ENCODE measurements at regions not wholly inside any gene's neighbourhood (a gene's known extent, or its start where the extent isn't known, plus 50 kb on each side); places are given as distances from the start of the nearest gene placed in this dataset.
A peak's percentile ranks its signal among the peaks of the same experiment; 100 is the strongest.

DNA sequence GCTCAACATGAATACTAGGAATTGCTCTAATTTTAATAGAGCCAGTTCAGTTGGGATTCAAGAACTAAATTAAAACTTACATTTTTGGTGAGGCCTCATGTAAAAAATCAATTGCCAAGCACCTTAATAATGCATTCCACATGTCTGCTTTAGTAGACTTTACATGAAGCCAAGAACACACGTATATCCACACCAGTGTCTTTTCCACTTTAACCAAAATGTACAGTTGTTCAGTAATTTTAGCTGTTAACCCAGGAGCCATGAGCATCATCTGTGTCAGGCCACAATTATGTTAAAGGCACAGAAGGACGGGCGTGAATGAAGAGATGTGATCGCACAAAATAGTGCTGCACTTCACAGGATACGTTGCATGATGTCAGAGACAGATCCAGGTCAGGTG lies 136.7 kb downstream of the TLR5 start:
- H3K4me3 Mint-ChIP-seq (ENCODE audit: unreplicated experiment): no peak overlapping the region
- Histone ChIP-seq H3K4me1 (ENCODE audit: insufficient read depth, low read length) (no peaks in the 10 kb centered on the region), H3K27ac (ENCODE audit: low read depth, low read length) (no peak overlapping the region), H3K36me3 (ENCODE audit: insufficient read depth, low read length) (peaks cover 10% of the 10 kb centered on the region), H3K27me3 (ENCODE audit: insufficient read depth, low read length) (no peaks in the 10 kb centered on the region), H3K9ac (ENCODE audit: low read length) (no peak overlapping the region), H3K9me3 (ENCODE audit: insufficient read depth, low read depth, low read length) (no peaks in the 10 kb centered on the region), H4K20me1 (ENCODE audit: insufficient read depth, low read length) (no peaks in the 10 kb centered on the region), H3K79me2 (ENCODE audit: insufficient read depth, low read length) (no peaks in the 10 kb centered on the region), H2AFZ (ENCODE audit: low read depth, low read length) (no peak overlapping the region), H3K4me3 (ENCODE audit: insufficient read depth, low read depth, low read length) (no peak overlapping the region), H3K4me2 (ENCODE audit: low read length) (no peak overlapping the region)
- H3K27me3 Mint-ChIP-seq (ENCODE audit: low read depth, unreplicated experiment): no peaks in the 10 kb centered on the region
- peaks cover 20% of the 10 kb centered on the region for H3K36me3 Mint-ChIP-seq (ENCODE audit: low read depth, unreplicated experiment)
- H3K27ac Mint-ChIP-seq (ENCODE audit: unreplicated experiment): no peak overlapping the region
- H3K9me3 Mint-ChIP-seq (ENCODE audit: unreplicated experiment): peaks cover 3% of the 10 kb centered on the region
- DNase-seq (ENCODE audit: low read depth): no peak
- peaks cover 20% of the 10 kb centered on the region for H3K4me1 Mint-ChIP-seq (ENCODE audit: low read depth, unreplicated experiment)
- FAIRE-seq: no peak
- TF ChIP-seq EZH2 (IDR thresholded peaks at IDR 0.05; ENCODE audit: insufficient read depth, low read length): no peak
- TF ChIP-seq, protein P1, sequence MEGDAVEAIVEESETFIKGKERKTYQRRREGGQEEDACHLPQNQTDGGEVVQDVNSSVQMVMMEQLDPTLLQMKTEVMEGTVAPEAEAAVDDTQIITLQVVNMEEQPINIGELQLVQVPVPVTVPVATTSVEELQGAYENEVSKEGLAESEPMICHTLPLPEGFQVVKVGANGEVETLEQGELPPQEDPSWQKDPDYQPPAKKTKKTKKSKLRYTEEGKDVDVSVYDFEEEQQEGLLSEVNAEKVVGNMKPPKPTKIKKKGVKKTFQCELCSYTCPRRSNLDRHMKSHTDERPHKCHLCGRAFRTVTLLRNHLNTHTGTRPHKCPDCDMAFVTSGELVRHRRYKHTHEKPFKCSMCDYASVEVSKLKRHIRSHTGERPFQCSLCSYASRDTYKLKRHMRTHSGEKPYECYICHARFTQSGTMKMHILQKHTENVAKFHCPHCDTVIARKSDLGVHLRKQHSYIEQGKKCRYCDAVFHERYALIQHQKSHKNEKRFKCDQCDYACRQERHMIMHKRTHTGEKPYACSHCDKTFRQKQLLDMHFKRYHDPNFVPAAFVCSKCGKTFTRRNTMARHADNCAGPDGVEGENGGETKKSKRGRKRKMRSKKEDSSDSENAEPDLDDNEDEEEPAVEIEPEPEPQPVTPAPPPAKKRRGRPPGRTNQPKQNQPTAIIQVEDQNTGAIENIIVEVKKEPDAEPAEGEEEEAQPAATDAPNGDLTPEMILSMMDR (IDR thresholded peaks at IDR 0.05; ENCODE audit: insufficient read depth, low read depth, low read length): no peak

DNA sequence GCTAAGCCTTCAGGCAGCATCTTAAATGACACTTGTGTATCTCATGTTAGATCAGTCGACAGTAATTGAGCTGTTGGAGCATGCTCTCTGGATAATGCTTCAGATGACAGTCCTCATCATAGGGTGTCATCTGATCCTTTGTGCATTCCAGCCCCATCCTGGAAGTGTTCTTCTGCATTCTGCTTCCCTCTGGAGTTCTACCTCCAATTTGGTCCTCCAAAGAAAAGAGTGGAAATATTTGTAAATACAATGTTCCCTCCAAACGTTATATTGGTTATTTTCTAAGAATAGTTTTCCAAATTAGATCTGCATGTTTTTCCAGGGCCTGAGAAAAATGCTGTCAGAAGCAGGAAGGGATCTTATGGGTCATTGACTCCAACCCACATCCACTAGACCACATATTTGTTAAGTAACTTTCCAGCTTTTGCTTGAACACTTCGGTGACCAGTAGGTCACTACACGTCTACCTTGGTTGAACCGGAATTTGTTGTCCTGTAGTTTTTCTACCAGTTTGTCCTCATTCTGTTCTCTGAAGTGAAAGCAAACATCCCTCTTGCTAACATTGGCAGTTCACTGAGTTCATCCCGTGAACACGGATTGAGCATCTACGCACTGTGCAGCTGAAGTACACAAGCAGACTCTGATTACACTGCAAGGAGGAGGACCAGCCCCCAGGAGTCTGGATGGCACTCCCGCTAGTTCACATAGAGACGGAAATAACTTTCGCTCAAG lies 136.0 kb downstream of the TLR5 start:
- Histone ChIP-seq H3K9ac (ENCODE audit: low read length) (no peak overlapping the region), H3K4me2 (ENCODE audit: low read length) (no peak overlapping the region), H3K27ac (ENCODE audit: low read depth, low read length) (no peak overlapping the region), H4K20me1 (ENCODE audit: insufficient read depth, low read length) (no peaks in the 10 kb centered on the region), H3K9me3 (ENCODE audit: insufficient read depth, low read depth, low read length) (no peaks in the 10 kb centered on the region), H2AFZ (ENCODE audit: low read depth, low read length) (no peak overlapping the region), H3K79me2 (ENCODE audit: insufficient read depth, low read length) (no peaks in the 10 kb centered on the region), H3K36me3 (ENCODE audit: insufficient read depth, low read length) (peaks cover 10% of the 10 kb centered on the region), H3K4me3 (ENCODE audit: insufficient read depth, low read depth, low read length) (no peak overlapping the region), H3K4me1 (ENCODE audit: insufficient read depth, low read length) (no peaks in the 10 kb centered on the region), H3K27me3 (ENCODE audit: insufficient read depth, low read length) (no peaks in the 10 kb centered on the region)
- peaks cover 20% of the 10 kb centered on the region for H3K36me3 Mint-ChIP-seq (ENCODE audit: low read depth, unreplicated experiment)
- H3K27ac Mint-ChIP-seq (ENCODE audit: unreplicated experiment): no peak overlapping the region
- DNase-seq (ENCODE audit: low read depth): peak; percentile 64
- no peak for FAIRE-seq
- peaks cover 3% of the 10 kb centered on the region for H3K9me3 Mint-ChIP-seq (ENCODE audit: unreplicated experiment)
- H3K4me1 Mint-ChIP-seq (ENCODE audit: low read depth, unreplicated experiment): peaks cover 22% of the 10 kb centered on the region
- no peaks in the 10 kb centered on the region for H3K27me3 Mint-ChIP-seq (ENCODE audit: low read depth, unreplicated experiment)
- TF ChIP-seq, protein P1 (IDR thresholded peaks at IDR 0.05; ENCODE audit: insufficient read depth, low read depth, low read length): no peak
- TF ChIP-seq EZH2 (IDR thresholded peaks at IDR 0.05; ENCODE audit: insufficient read depth, low read length): no peak
- H3K4me3 Mint-ChIP-seq (ENCODE audit: unreplicated experiment): no peak overlapping the region

DNA sequence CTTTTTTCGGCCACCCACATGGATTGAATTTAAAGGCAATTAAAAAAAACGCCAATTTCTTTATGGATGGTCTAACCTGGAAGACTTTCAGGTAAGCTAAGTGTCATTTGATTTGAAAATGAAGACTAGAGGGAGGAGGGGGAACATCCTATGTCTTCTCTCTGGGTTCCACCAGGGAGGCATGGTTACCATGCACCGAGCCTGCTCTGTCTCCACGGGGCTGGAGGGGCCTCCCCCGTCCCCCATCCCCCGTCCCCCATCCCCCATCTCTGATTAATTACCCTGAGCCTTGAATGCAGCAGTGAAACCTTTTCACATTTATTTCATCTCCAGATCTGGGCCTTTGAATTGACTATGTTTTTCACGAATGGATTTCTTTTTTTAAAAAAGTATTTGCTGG lies 135.1 kb downstream of the TLR5 start:
- Mint-ChIP-seq H3K36me3 (ENCODE audit: low read depth, unreplicated experiment) (peaks cover 16% of the 10 kb centered on the region), H3K4me3 (ENCODE audit: unreplicated experiment) (no peak overlapping the region), H3K27ac (ENCODE audit: unreplicated experiment) (no peak overlapping the region), H3K4me1 (ENCODE audit: low read depth, unreplicated experiment) (peaks cover 22% of the 10 kb centered on the region), H3K27me3 (ENCODE audit: low read depth, unreplicated experiment) (no peaks in the 10 kb centered on the region), H3K9me3 (ENCODE audit: unreplicated experiment) (peaks cover 3% of the 10 kb centered on the region)
- Histone ChIP-seq H3K4me2 (ENCODE audit: low read length) (no peak overlapping the region), H3K79me2 (ENCODE audit: insufficient read depth, low read length) (no peaks in the 10 kb centered on the region), H4K20me1 (ENCODE audit: insufficient read depth, low read length) (no peaks in the 10 kb centered on the region), H3K9me3 (ENCODE audit: insufficient read depth, low read depth, low read length) (no peaks in the 10 kb centered on the region), H2AFZ (ENCODE audit: low read depth, low read length) (no peak overlapping the region), H3K9ac (ENCODE audit: low read length) (no peak overlapping the region), H3K4me3 (ENCODE audit: insufficient read depth, low read depth, low read length) (no peak overlapping the region), H3K36me3 (ENCODE audit: insufficient read depth, low read length) (peaks cover 9% of the 10 kb centered on the region), H3K27ac (ENCODE audit: low read depth, low read length) (no peak overlapping the region), H3K27me3 (ENCODE audit: insufficient read depth, low read length) (peaks cover 2% of the 10 kb centered on the region), H3K4me1 (ENCODE audit: insufficient read depth, low read length) (no peaks in the 10 kb centered on the region)
- no peak for TF ChIP-seq EZH2 (IDR thresholded peaks at IDR 0.05; ENCODE audit: insufficient read depth, low read length)
- TF ChIP-seq, protein P1 (IDR thresholded peaks at IDR 0.05; ENCODE audit: insufficient read depth, low read depth, low read length): no peak
- no peak for FAIRE-seq
- no peak for DNase-seq (ENCODE audit: low read depth)
